ENCODE measurements at regions not wholly inside any gene's neighbourhood (a gene's known extent, or its start where the extent isn't known, plus 50 kb on each side); places are given as distances from the start of the nearest gene placed in this dataset.

GRCh38 chr11:122399375-122399774, 256.1 kb upstream of the UBASH3B start:
- DNase-seq: no peak
- no peak overlapping the region for H3K27ac ChIP-seq
- no peaks in the 10 kb centered on the region for H3K27me3 ChIP-seq
- H3K36me3 ChIP-seq: no peaks in the 10 kb centered on the region
- 48 to 76% methylated on average over 2 of the region's 2 CpGs for WGBS, 2 donors
- TF ChIP-seq EP300 (IDR thresholded peaks at IDR 0.05): no peak
- TF ChIP-seq POLR2AphosphoS5 (IDR thresholded peaks at IDR 0.05): no peak
- no peak for TF ChIP-seq POLR2A (IDR thresholded peaks at IDR 0.05)
- no peak for TF ChIP-seq CTCF (IDR thresholded peaks at IDR 0.05)
- H3K9me3 ChIP-seq: no peaks in the 10 kb centered on the region
- no peaks in the 10 kb centered on the region for H3K4me1 ChIP-seq
- H3K4me3 ChIP-seq: no peak overlapping the region
- intact Hi-C loops (cut with DNase I): no loop called here

- H3K4me3 ChIP-seq: no peak overlapping the region
- no peaks in the 10 kb centered on the region for H3K4me1 ChIP-seq
- no peaks in the 10 kb centered on the region for H3K27me3 ChIP-seq
- no peak overlapping the region for H3K27ac ChIP-seq
- no peak for DNase-seq
- TF ChIP-seq CTCF (IDR thresholded peaks at IDR 0.05) (no peak), POLR2AphosphoS5 (IDR thresholded peaks at IDR 0.05) (no peak), EP300 (IDR thresholded peaks at IDR 0.05) (no peak), POLR2A (IDR thresholded peaks at IDR 0.05) (no peak)
- intact Hi-C loops (cut with DNase I): no loop called here
- no peaks in the 10 kb centered on the region for H3K36me3 ChIP-seq
- 95 to 96% methylated on average over 2 of the region's 2 CpGs for WGBS, 2 donors
- no peaks in the 10 kb centered on the region for H3K9me3 ChIP-seq
These were observed 256.7 kb upstream of the UBASH3B start for GRCh38 chr11:122398851-122399250.

GRCh38 chr11:122398167-122398566, 257.4 kb upstream of the UBASH3B start:
- WGBS, 2 donors: 50 to 77% methylated on average over 1 of the region's 1 CpG
- no peak overlapping the region for H3K4me3 ChIP-seq
- no peaks in the 10 kb centered on the region for H3K4me1 ChIP-seq
- no peaks in the 10 kb centered on the region for H3K36me3 ChIP-seq
- no peak for TF ChIP-seq EP300 (IDR thresholded peaks at IDR 0.05)
- TF ChIP-seq POLR2A (IDR thresholded peaks at IDR 0.05): no peak
- no peak for TF ChIP-seq POLR2AphosphoS5 (IDR thresholded peaks at IDR 0.05)
- TF ChIP-seq CTCF (IDR thresholded peaks at IDR 0.05): no peak
- no peak overlapping the region for H3K27ac ChIP-seq
- H3K27me3 ChIP-seq: no peaks in the 10 kb centered on the region
- intact Hi-C loops (cut with DNase I): no loop called here
- H3K9me3 ChIP-seq: no peaks in the 10 kb centered on the region
- no peak for DNase-seq

- 92 to 97% methylated on average over 1 of the region's 1 CpG for WGBS, 2 donors
- intact Hi-C loops (cut with DNase I): no loop called here
- DNase-seq: no peak
- no peaks in the 10 kb centered on the region for H3K36me3 ChIP-seq
- no peak overlapping the region for H3K4me3 ChIP-seq
- H3K9me3 ChIP-seq: no peaks in the 10 kb centered on the region
- no peaks in the 10 kb centered on the region for H3K27me3 ChIP-seq
- no peak for TF ChIP-seq CTCF (IDR thresholded peaks at IDR 0.05)
- no peak for TF ChIP-seq POLR2AphosphoS5 (IDR thresholded peaks at IDR 0.05)
- no peak overlapping the region for H3K27ac ChIP-seq
- no peaks in the 10 kb centered on the region for H3K4me1 ChIP-seq
These were observed 260.2 kb upstream of the UBASH3B start for GRCh38 chr11:122395282-122395681.

- no peak for DNase-seq
- Histone ChIP-seq H3K27me3 (no peaks in the 10 kb centered on the region), H3K4me1 (no peaks in the 10 kb centered on the region), H3K4me3 (no peak overlapping the region), H3K36me3 (no peaks in the 10 kb centered on the region), H3K27ac (no peak overlapping the region), H3K9me3 (no peaks in the 10 kb centered on the region)
- intact Hi-C loops (cut with DNase I): no loop called here
- TF ChIP-seq POLR2A (IDR thresholded peaks at IDR 0.05) (no peak), POLR2AphosphoS5 (IDR thresholded peaks at IDR 0.05) (no peak), CTCF (IDR thresholded peaks at IDR 0.05) (no peak), EP300 (IDR thresholded peaks at IDR 0.05) (no peak)
- 87 to 91% methylated on average over 3 of the region's 3 CpGs for WGBS, 2 donors
These were observed 261.2 kb upstream of the UBASH3B start for GRCh38 chr11:122394313-122394712.
